Breast epithelium (tissue), 4 donors: ENCODE measurements at regions not wholly inside any gene's neighbourhood (a gene's known extent, or its start where the extent isn't known, plus 50 kb on each side); places are given as distances from the start of the nearest gene placed in this dataset.
"Not testable (repeated sequence)": the region's sequence is repeated elsewhere in the genome, so short reads cannot be mapped to it uniquely, and the experiment has no call there.

ENCODE experiments used
- DNase-seq, 2 donors: peaks; one replicate each; pipeline ENCODE4 v3.0.0-alpha.2; 2019; ENCODE audit warnings: low spot score in 2 of 2
- H3K27ac ChIP-seq, 2 donors: fragments of 200-600 bp; sonication (generic) in 1 of 2; one replicate each; pipeline ENCODE4 v1.5.1; 2016 to 2019; ENCODE audit warnings: mild to moderate bottlenecking in 1 of 2
- H3K27me3 ChIP-seq, 2 donors: fragments of 200-600 bp; sonication (generic) in 1 of 2; one replicate each; pipeline versions ENCODE4 v1.5.1 to v1.6.0; 2017 to 2019; ENCODE audit warnings: control low read depth in 1 of 2, mild to moderate bottlenecking in 1 of 2
- H3K36me3 ChIP-seq: fragments of 200-600 bp; one replicate; pipeline ENCODE4 v1.5.1; 2019
- H3K4me1 ChIP-seq, 2 donors: fragments of 200-600 bp; sonication (generic); one replicate each; pipeline ENCODE4 v1.5.1; 2016 to 2019; ENCODE audit warnings: control low read depth in 1 of 2
- H3K4me3 ChIP-seq, 3 donors: fragments of 200-600 bp; sonication (generic); 1 replicate in 2 of 3; 2 replicates in 1 of 3; pipeline ENCODE4 v1.5.1; 2016 to 2019; ENCODE audit warnings: mild to moderate bottlenecking in 3 of 3, moderate library complexity in 2 of 3
- H3K9me3 ChIP-seq, 2 donors: fragments of 200-600 bp; sonication (generic) in 1 of 2; one replicate each; pipeline ENCODE4 v1.5.1; 2016 to 2019; ENCODE audit warnings: control low read depth in 1 of 2
- CTCF ChIP-seq, 3 donors: fragments of 450-650 bp; IDR thresholded peaks; one replicate each; pipeline ENCODE4 v1.5.1; 2016 to 2017; ENCODE audit warnings: antibody characterized with exemption in 3 of 3, mild to moderate bottlenecking in 3 of 3, moderate library complexity in 3 of 3
- POLR2A ChIP-seq: fragments of 450-650 bp; IDR thresholded peaks from one replicate; pipeline ENCODE4 v1.6.1; 2016; ENCODE audit warnings: antibody characterized with exemption, mild to moderate bottlenecking, moderate library complexity
- POLR2AphosphoS5 ChIP-seq, 3 donors: sonication (generic); formaldehyde crosslinking; IDR thresholded peaks; one replicate each; pipeline ENCODE4 v1.6.1; 2017; ENCODE audit warnings: antibody characterized with exemption in 3 of 3
- intact Hi-C: fragments of 100-400 bp; cut with DNase I; formaldehyde crosslinking; loops from one replicate; pipeline ENCODE4 v1.15.1; 2023; ENCODE audit warnings: low total_unique reads

DNA sequence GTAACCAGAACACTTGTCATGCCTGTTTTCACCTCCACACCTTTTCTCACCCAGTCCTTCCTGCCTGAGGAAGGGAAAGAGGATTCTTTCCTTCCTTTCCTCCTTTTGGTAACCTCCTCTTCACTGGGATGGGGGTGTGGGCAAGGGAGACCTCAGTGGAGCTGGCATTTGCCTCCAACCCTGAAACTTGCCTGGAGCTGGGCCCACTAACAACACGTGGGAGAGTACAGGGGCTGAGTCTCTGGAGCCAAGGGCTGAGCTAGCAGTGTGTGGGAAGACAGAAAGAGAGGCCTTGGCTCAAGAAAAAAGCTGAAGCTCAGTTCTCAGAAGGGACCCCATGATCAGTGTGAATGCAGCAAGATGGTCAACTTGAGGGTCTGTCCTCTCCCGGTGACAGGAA lies 86.6 kb upstream of the SLC6A11 start:
- no peak for DNase-seq
- Histone ChIP-seq H3K27ac (no peak overlapping the region), H3K9me3 (peaks cover 14 to 24% of the 10 kb centered on the region in 2 donors), H3K27me3 (no peaks in the 10 kb centered on the region), H3K4me1 (no peaks in the 10 kb centered on the region), H3K4me3 (no peak overlapping the region), H3K36me3 (no peaks in the 10 kb centered on the region)
- intact Hi-C loops = no loop called here
- no peak for TF ChIP-seq POLR2AphosphoS5 (IDR thresholded peaks at IDR 0.05)
- no peak for TF ChIP-seq CTCF (IDR thresholded peaks at IDR 0.05)
- no peak for TF ChIP-seq POLR2A

DNA sequence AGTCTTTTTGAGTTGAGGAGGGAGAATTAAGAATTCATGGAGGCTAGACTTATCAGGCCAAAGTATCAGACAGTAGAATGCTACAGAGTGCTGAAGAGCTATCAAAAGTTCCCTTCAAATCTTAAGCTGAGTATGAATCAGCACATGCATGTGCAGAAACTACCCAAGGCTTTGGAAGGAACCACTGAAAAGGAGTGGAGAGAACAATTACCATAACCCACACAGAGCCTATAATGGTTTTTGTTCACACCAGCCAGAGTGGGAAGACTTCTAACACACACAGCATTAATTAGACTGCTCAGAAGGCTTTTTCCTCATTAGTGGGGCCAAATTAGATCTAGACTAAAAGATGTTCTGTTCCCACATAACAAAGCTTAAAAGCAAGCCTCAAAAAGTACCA lies 83.7 kb upstream of the SLC6A11 start:
- no peak for DNase-seq
- no peak for TF ChIP-seq POLR2A
- no peak for TF ChIP-seq POLR2AphosphoS5 (IDR thresholded peaks at IDR 0.05)
- TF ChIP-seq CTCF (IDR thresholded peaks at IDR 0.05) = no peak
- Histone ChIP-seq H3K36me3 (no peaks in the 10 kb centered on the region), H3K4me3 (no peak overlapping the region), H3K4me1 (no peaks in the 10 kb centered on the region), H3K27ac (no peak overlapping the region), H3K27me3 (peaks cover 0 to 12% of the 10 kb centered on the region in 2 donors), H3K9me3 (peaks cover 14 to 25% of the 10 kb centered on the region in 2 donors)
- intact Hi-C loops = no loop called here

GRCh38 chr3:10733297-10733696 lies 82.7 kb upstream of the SLC6A11 start:
- intact Hi-C loops = no loop called here

DNA sequence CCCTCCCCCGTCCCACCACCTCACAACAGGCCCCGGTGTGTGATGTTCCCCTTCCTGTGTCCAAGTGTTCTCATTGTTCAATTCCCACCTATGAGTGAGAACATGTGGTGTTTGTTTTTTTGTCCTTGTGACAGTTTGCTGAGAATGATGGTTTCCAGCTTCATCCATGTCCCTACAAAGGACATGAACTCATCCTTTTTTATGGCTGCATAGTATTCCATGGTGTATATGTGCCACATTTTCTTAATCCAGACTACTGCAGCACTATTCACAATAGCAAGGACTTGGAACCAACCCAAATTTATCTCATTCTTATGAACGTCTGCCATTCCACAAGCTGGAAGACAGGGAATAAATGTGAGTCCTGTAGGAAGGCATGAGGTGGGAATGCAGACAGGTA lies 79.6 kb upstream of the SLC6A11 start:
- Histone ChIP-seq H3K27me3 (peaks cover 0 to 37% of the 10 kb centered on the region in 2 donors), H3K9me3 (peaks cover 14 to 25% of the 10 kb centered on the region in 2 donors)
- H3K36me3 ChIP-seq, H3K27ac ChIP-seq, H3K4me1 ChIP-seq, H3K4me3 ChIP-seq, DNase-seq, intact Hi-C loops: not testable (repeated sequence)

More at GRCh38 chr3:10733297-10733696, 82.7 kb upstream of the SLC6A11 start:
- H3K27ac ChIP-seq = no peak overlapping the region
- H3K4me1 ChIP-seq = no peaks in the 10 kb centered on the region
- H3K36me3 ChIP-seq = no peaks in the 10 kb centered on the region
- peaks cover 0 to 22% of the 10 kb centered on the region in 2 donors for H3K27me3 ChIP-seq
- H3K9me3 ChIP-seq = peaks cover 14 to 25% of the 10 kb centered on the region in 2 donors
- TF ChIP-seq POLR2AphosphoS5 (IDR thresholded peaks at IDR 0.05) = no peak
- no peak for TF ChIP-seq POLR2A
- TF ChIP-seq CTCF (IDR thresholded peaks at IDR 0.05) = no peak
- DNase-seq = no peak
- no peak overlapping the region for H3K4me3 ChIP-seq

DNA sequence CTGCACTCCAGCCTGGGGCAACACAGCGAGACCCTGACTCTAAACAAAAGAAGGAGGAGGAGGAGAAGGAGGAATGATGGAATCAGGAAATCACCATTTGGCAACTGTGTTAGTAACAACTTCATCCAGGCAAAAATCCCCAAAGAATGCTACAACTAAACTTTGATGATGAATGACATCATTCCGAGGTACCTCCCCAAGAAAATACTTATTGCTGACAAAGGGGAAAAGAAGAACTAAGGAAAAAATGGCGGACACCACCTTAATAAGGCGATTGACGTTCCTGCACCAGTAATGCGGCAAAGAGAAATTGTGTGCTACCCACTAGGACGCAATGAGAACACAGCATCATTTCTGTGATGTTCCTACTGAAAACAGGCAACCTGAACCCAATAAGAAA lies 78.2 kb upstream of the SLC6A11 start:
- intact Hi-C loops = no loop called here
- no peaks in the 10 kb centered on the region for H3K4me1 ChIP-seq
- no peak overlapping the region for H3K4me3 ChIP-seq
- no peak for DNase-seq
- no peak overlapping the region for H3K27ac ChIP-seq
- H3K9me3 ChIP-seq = peaks cover 14 to 17% of the 10 kb centered on the region in 2 donors
- H3K27me3 ChIP-seq = peaks cover 0 to 37% of the 10 kb centered on the region in 2 donors
- no peaks in the 10 kb centered on the region for H3K36me3 ChIP-seq
- TF ChIP-seq CTCF (IDR thresholded peaks at IDR 0.05) (no peak), POLR2AphosphoS5 (IDR thresholded peaks at IDR 0.05) (no peak), POLR2A (no peak)
